NCI-H748 (cell line): ENCODE measurements at regions not wholly inside any gene's neighbourhood (a gene's known extent, or its start where the extent isn't known, plus 50 kb on each side); places are given as distances from the start of the nearest gene placed in this dataset.

Experiments used
- DNase-seq: peaks from one replicate; lab custom pipeline; 2025; ENCODE audit not compliant: unreplicated experiment; lab: John Stamatoyannopoulos, UW

DNA sequence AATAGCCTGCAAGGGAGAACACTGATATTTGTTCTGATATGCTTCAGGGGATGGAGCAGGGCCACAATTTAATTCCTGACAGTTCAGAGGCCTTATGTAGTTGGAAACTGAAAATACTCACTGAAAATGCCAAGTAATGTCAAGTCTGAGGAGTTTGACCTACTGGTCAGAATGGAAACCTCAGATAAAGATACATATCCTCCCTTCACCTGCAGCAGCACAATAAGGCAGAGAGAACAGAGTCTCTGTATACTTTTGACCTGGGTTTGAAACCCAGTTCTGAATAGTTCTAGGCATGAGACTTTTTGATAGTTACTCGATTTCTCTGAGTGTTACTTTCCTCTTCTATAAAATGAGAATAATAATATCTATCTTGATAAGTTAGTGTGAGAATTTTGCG lies 65.8 kb upstream of the TRPC5 start:
- DNase-seq, result no peak

GRCh38 chrX:112147206-112147605 lies 64.6 kb upstream of the TRPC5 start:
- no peak for DNase-seq

GRCh38 chrX:112137276-112137675 lies 54.7 kb upstream of the TRPC5 start:
- DNase-seq, result no peak
